ENCODE measurements at regions not wholly inside any gene's neighbourhood (a gene's known extent, or its start where the extent isn't known, plus 50 kb on each side); places are given as distances from the start of the nearest gene placed in this dataset.
A peak's percentile ranks its signal among the peaks of the same experiment; 100 is the strongest.

- no peaks in the 10 kb centered on the region for H4K20me1 ChIP-seq (ENCODE audit: control insufficient read depth, insufficient read depth)
- H3K79me2 ChIP-seq (ENCODE audit: control insufficient read depth, insufficient read depth, low read length), result no peaks in the 10 kb centered on the region
- H3K4me2 ChIP-seq (ENCODE audit: control insufficient read depth, insufficient read depth), result no peak overlapping the region
- ATAC-seq (no peak), FAIRE-seq (no peak), DNase-seq (ENCODE audit: low read depth, low spot score) (no peak)
- BruUV-seq (replicated peaks), result no TSS peak
- no peaks in the 10 kb centered on the region for H3K9me3 ChIP-seq (replicated peaks; ENCODE audit: control insufficient read depth, insufficient read depth, low read length)
- no peak overlapping the region for H3K27ac ChIP-seq (ENCODE audit: control insufficient read depth, insufficient read depth)
- no peak overlapping the region for H2AFZ ChIP-seq (ENCODE audit: control insufficient read depth, low read depth, low read length)
- ChIA-PET POLR2A (no interaction called here), RAD21 (ENCODE audit: unreplicated experiment) (no interaction called here), SMC1A (ENCODE audit: uncharacterized antibody, unreplicated experiment) (no interaction called here), CTCF (interaction anchor here (1.1 kb wide), 1 partner anchor 902 kb away, joined by 3 read pairs; no protein-coding TSS in a partner anchor)
- H3K9ac ChIP-seq (ENCODE audit: control insufficient read depth, insufficient read depth, low read length), result no peak overlapping the region
- 0% methylated on average over 1 of the region's 1 CpG for WGBS (ENCODE audit: insufficient coverage, insufficient replicate concordance, low lambda C conversion rate, missing lambda C conversion rate)
- intact Hi-C loops (cut with micrococcal nuclease; ENCODE audit: unreplicated experiment) (no loop called here), in situ Hi-C loops (cut with MboI) (no loop called here)
- TF ChIP-seq, protein P1, sequence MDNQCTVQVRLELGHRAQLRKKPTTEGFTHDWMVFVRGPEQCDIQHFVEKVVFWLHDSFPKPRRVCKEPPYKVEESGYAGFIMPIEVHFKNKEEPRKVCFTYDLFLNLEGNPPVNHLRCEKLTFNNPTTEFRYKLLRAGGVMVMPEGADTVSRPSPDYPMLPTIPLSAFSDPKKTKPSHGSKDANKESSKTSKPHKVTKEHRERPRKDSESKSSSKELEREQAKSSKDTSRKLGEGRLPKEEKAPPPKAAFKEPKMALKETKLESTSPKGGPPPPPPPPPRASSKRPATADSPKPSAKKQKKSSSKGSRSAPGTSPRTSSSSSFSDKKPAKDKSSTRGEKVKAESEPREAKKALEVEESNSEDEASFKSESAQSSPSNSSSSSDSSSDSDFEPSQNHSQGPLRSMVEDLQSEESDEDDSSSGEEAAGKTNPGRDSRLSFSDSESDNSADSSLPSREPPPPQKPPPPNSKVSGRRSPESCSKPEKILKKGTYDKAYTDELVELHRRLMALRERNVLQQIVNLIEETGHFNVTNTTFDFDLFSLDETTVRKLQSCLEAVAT (IDR thresholded peaks at IDR 0.05), result no peak
- TF ChIP-seq PKNOX1 (IDR thresholded peaks at IDR 0.05), result 0 out of 2 replicates have a peak, but pooled peaks have one; percentile 15
- no peaks in the 10 kb centered on the region for H3K36me3 ChIP-seq (ENCODE audit: control insufficient read depth in 2 of 2, insufficient read depth in 2 of 2, low read length in 1 of 2)
- H3K4me1 ChIP-seq (ENCODE audit: control insufficient read depth, insufficient read depth, low read length), result no peaks in the 10 kb centered on the region
- no peaks in the 10 kb centered on the region for H3K27me3 ChIP-seq (replicated peaks in 1 of 2; ENCODE audit: control insufficient read depth in 2 of 2, insufficient read depth in 2 of 2, low read length in 1 of 2)
- no peak overlapping the region for H3K4me3 ChIP-seq
These were observed 897.0 kb downstream of the SLITRK6 start for GRCh38 chr13:84902243-84902642.

GRCh38 chr13:84896128-84896527, 903.1 kb downstream of the SLITRK6 start:
- no peak overlapping the region for H3K4me2 ChIP-seq (ENCODE audit: control insufficient read depth, insufficient read depth)
- intact Hi-C loops (cut with micrococcal nuclease; ENCODE audit: unreplicated experiment) (loop anchor here (1.0 kb wide), 2 partner anchors 910 to 932 kb away; no protein-coding TSS in a partner anchor), in situ Hi-C loops (cut with MboI) (loop anchor here (5.0 kb wide), 1 partner anchor 911 kb away; no protein-coding TSS in a partner anchor)
- no peak overlapping the region for H3K27ac ChIP-seq (ENCODE audit: control insufficient read depth, insufficient read depth)
- no peak overlapping the region for H3K9ac ChIP-seq (ENCODE audit: control insufficient read depth, insufficient read depth, low read length)
- BruUV-seq (replicated peaks), result no TSS peak
- SMC1A ChIA-PET (ENCODE audit: uncharacterized antibody, unreplicated experiment), result interaction anchor here (0.6 to 1.1 kb wide), 4 partner anchors 909 to 998 kb away, joined by 3 to 4 read pairs (median 3); no protein-coding TSS in a partner anchor
- CTCF ChIA-PET, result interaction anchor here (0.6 to 1.5 kb wide), 14 partner anchors 8 to 969 kb away, joined by 3 to 9 read pairs (median 4); partner anchors contain the start of gene SLITRK6
- H3K4me1 ChIP-seq (ENCODE audit: control insufficient read depth, insufficient read depth, low read length), result no peaks in the 10 kb centered on the region
- FAIRE-seq (peak; percentile 91), DNase-seq (ENCODE audit: low read depth, low spot score) (peak; percentile 1), ATAC-seq (peak; percentile 70)
- H4K20me1 ChIP-seq (ENCODE audit: control insufficient read depth, insufficient read depth), result no peaks in the 10 kb centered on the region
- no peaks in the 10 kb centered on the region for H3K9me3 ChIP-seq (replicated peaks; ENCODE audit: control insufficient read depth, insufficient read depth, low read length)
- RAD21 ChIA-PET (ENCODE audit: unreplicated experiment), result interaction anchor here (1.0 to 1.7 kb wide), 3 partner anchors 910 to 931 kb away, joined by 3 to 5 read pairs (median 4); no protein-coding TSS in a partner anchor
- H2AFZ ChIP-seq (ENCODE audit: control insufficient read depth, low read depth, low read length), result no peak overlapping the region
- no peaks in the 10 kb centered on the region for H3K27me3 ChIP-seq (replicated peaks in 1 of 2; ENCODE audit: control insufficient read depth in 2 of 2, insufficient read depth in 2 of 2, low read length in 1 of 2)
- H3K4me3 ChIP-seq, result no peak overlapping the region
- no peaks in the 10 kb centered on the region for H3K36me3 ChIP-seq (ENCODE audit: control insufficient read depth in 2 of 2, insufficient read depth in 2 of 2, low read length in 1 of 2)
- 7% methylated on average over 9 of the region's 9 CpGs for WGBS (ENCODE audit: insufficient coverage, insufficient replicate concordance, low lambda C conversion rate, missing lambda C conversion rate)
- no peaks in the 10 kb centered on the region for H3K79me2 ChIP-seq (ENCODE audit: control insufficient read depth, insufficient read depth, low read length)
- POLR2A ChIA-PET, result no interaction called here
- TF ChIP-seq RAD21 (IDR thresholded peaks at IDR 0.05; ENCODE audit: insufficient read depth, low read depth, low read length) (peak; percentile 80), NFIC (IDR thresholded peaks at IDR 0.05; ENCODE audit: low read depth, low read length) (no peak), TCF3 (IDR thresholded peaks at IDR 0.05; ENCODE audit: borderline replicate concordance, insufficient read depth, low read depth, low read length) (no peak), CTCF (IDR thresholded peaks at IDR 0.05 in 2 of 3, conservative IDR thresholded peaks at IDR 0.05 in 1 of 3; ENCODE audit: control insufficient read depth in 2 of 3, extremely low read depth in 1 of 3, insufficient read depth in 1 of 3, low read depth in 3 of 3, low read length in 3 of 3) (peak; percentile 43 to 71 (median 63)), NKRF (conservative IDR thresholded peaks at IDR 0.05) (no peak), SMAD5 (IDR thresholded peaks at IDR 0.05; ENCODE audit: low read depth) (no peak), NFYB (IDR thresholded peaks at IDR 0.05; ENCODE audit: insufficient read depth, low read depth, low read length) (no peak), GABPA (IDR thresholded peaks at IDR 0.05; ENCODE audit: low read depth) (no peak)
